BJ (cell line): ENCODE measurements at regions not wholly inside any gene's neighbourhood (a gene's known extent, or its start where the extent isn't known, plus 50 kb on each side); places are given as distances from the start of the nearest gene placed in this dataset.

Experiments used
- CTCF ChIA-PET: fragments of 350-600 bp; formaldehyde crosslinking; extraction: SDS; loops from one replicate; lab custom pipeline; 2021; ENCODE audit warnings: antibody characterized with exemption, inconsistent platforms; lab: Yijun Ruan, JAX
- POLR2A ChIA-PET: fragments of 300-600 bp; sonication (Branson Sonifier 250); formaldehyde crosslinking; extraction: SDS; loops from one replicate; lab custom pipeline; 2021; ENCODE audit warnings: antibody characterized with exemption; lab: Charles Lee
- DNase-seq: peaks from one replicate; pipeline ENCODE4 v3.0.0-alpha.2; 2011; ENCODE audit warnings: low read depth
- H3K27me3 ChIP-seq: 2 replicates; pipeline ENCODE4 v1.6.0; 2011; ENCODE audit warnings: low read length; ENCODE audit not compliant: control insufficient read depth, insufficient read depth
- H3K36me3 ChIP-seq: 2 replicates; pipeline ENCODE4 v1.5.1; 2011; ENCODE audit warnings: low read length; ENCODE audit not compliant: control insufficient read depth, insufficient read depth
- H3K4me3 ChIP-seq: 2 replicates; pipeline ENCODE4 v1.5.1; 2011; ENCODE audit warnings: low read depth, mild to moderate bottlenecking, control low read depth, low read length
- CTCF ChIP-seq: IDR thresholded peaks from 2 replicates; pipeline ENCODE4 v1.5.1; 2011; ENCODE audit warnings: low read depth, mild to moderate bottlenecking, control low read depth, inconsistent platforms, low read length, moderate library complexity; ENCODE audit not compliant: insufficient read depth

- ChIA-PET POLR2A (no interaction called here), CTCF (no interaction called here)
- no peak for DNase-seq
- no peaks in the 10 kb centered on the region for H3K36me3 ChIP-seq
- no peak for TF ChIP-seq CTCF
- no peak overlapping the region for H3K4me3 ChIP-seq
- H3K27me3 ChIP-seq = no peaks in the 10 kb centered on the region
These were observed 286.6 kb downstream of the COL11A1 start for GRCh38 chr1:102821707-102822106.

- Histone ChIP-seq H3K4me3 (no peak overlapping the region), H3K36me3 (no peaks in the 10 kb centered on the region), H3K27me3 (no peaks in the 10 kb centered on the region)
- DNase-seq = no peak
- ChIA-PET POLR2A (no interaction called here), CTCF (interaction anchor here (0.6 kb wide), 1 partner anchor 31 kb away, joined by 3 read pairs; no protein-coding TSS in a partner anchor)
- no peak for TF ChIP-seq CTCF
These were observed 307.9 kb downstream of the COL11A1 start for GRCh38 chr1:102800406-102800805.

GRCh38 chr1:102799496-102799895, 308.8 kb downstream of the COL11A1 start:
- H3K4me3 ChIP-seq = no peak overlapping the region
- POLR2A ChIA-PET = no interaction called here
- CTCF ChIA-PET = no interaction called here
- no peaks in the 10 kb centered on the region for H3K36me3 ChIP-seq
- TF ChIP-seq CTCF = no peak
- H3K27me3 ChIP-seq = no peaks in the 10 kb centered on the region
- no peak for DNase-seq

- Histone ChIP-seq H3K36me3 (no peaks in the 10 kb centered on the region), H3K4me3 (no peak overlapping the region), H3K27me3 (no peaks in the 10 kb centered on the region)
- ChIA-PET CTCF (no interaction called here), POLR2A (no interaction called here)
- no peak for TF ChIP-seq CTCF
- no peak for DNase-seq
These were observed 309.6 kb downstream of the COL11A1 start for GRCh38 chr1:102798718-102799117.

GRCh38 chr1:102796429-102796828, 311.9 kb downstream of the COL11A1 start:
- TF ChIP-seq CTCF = no peak
- ChIA-PET CTCF (no interaction called here), POLR2A (no interaction called here)
- DNase-seq = no peak
- no peaks in the 10 kb centered on the region for H3K27me3 ChIP-seq
- H3K4me3 ChIP-seq = no peak overlapping the region
- no peaks in the 10 kb centered on the region for H3K36me3 ChIP-seq
